Activated T-cell treated with anti-CD3 and anti-CD28 coated beads, Interleukin-2, amount 50 U/mL, for 48 hours (primary cell): ENCODE measurements at regions not wholly inside any gene's neighbourhood (a gene's known extent, or its start where the extent isn't known, plus 50 kb on each side); places are given as distances from the start of the nearest gene placed in this dataset.
"Not testable (repeated sequence)": the region's sequence is repeated elsewhere in the genome, so short reads cannot be mapped to it uniquely, and the experiment has no call there.

Experiments used
- DNase-seq, 2 experiments: peaks; one replicate each; pipeline ENCODE4 v3.0.0-alpha.2; 2020

GRCh38 chr5:148744380-148744779 is 82.0 kb upstream of the ADRB2 start:
- not testable (repeated sequence) for DNase-seq

- no peak for DNase-seq
Observed at GRCh38 chr5:148746826-148747535, 79.4 kb upstream of the ADRB2 start.

- no peak for DNase-seq
Observed at GRCh38 chr5:148747536-148747906, 78.9 kb upstream of the ADRB2 start.

GRCh38 chr5:148748702-148749392 is 77.6 kb upstream of the ADRB2 start:
- no peak for DNase-seq

GRCh38 chr5:148750614-148751013 is 75.8 kb upstream of the ADRB2 start:
- DNase-seq: no peak

- DNase-seq: no peak
Observed at GRCh38 chr5:148751025-148751424, 75.4 kb upstream of the ADRB2 start.

GRCh38 chr5:148752375-148752774 is 74.0 kb upstream of the ADRB2 start:
- DNase-seq: not testable (repeated sequence)

GRCh38 chr5:148759101-148759500 is 67.3 kb upstream of the ADRB2 start:
- DNase-seq: no peak

GRCh38 chr5:148760945-148761638 is 65.3 kb upstream of the ADRB2 start:
- no peak for DNase-seq

GRCh38 chr5:148763996-148764395 is 62.4 kb upstream of the ADRB2 start:
- no peak for DNase-seq

- DNase-seq: no peak
Observed at GRCh38 chr5:148765061-148765460, 61.4 kb upstream of the ADRB2 start.

GRCh38 chr5:148768806-148769415 is 57.5 kb upstream of the ADRB2 start:
- DNase-seq: no peak

GRCh38 chr5:148769941-148770340 is 56.5 kb upstream of the ADRB2 start:
- DNase-seq: no peak

- no peak for DNase-seq
Observed at GRCh38 chr5:148774313-148774712, 52.1 kb upstream of the ADRB2 start.

- DNase-seq: no peak
Observed at GRCh38 chr5:148776261-148776660, 50.1 kb upstream of the ADRB2 start.
